ENCODE measurements at regions not wholly inside any gene's neighbourhood (a gene's known extent, or its start where the extent isn't known, plus 50 kb on each side); places are given as distances from the start of the nearest gene placed in this dataset.

GRCh38 chr18:10279905-10280644 is 174.4 kb upstream of the APCDD1 start:
- DNase-seq (ENCODE audit: low read depth in 1 of 2, low spot score in 1 of 2) = no peak
- Histone ChIP-seq H3K4me3 (replicated peaks; ENCODE audit: insufficient read depth, low read length) (no peak overlapping the region), H3K27ac (replicated peaks) (no peak overlapping the region), H3K27me3 (ENCODE audit: insufficient read depth, poor library complexity, severe bottlenecking) (no peaks in the 10 kb centered on the region)
- TF ChIP-seq CTCF (IDR thresholded peaks at IDR 0.05; ENCODE audit: insufficient read depth, low read length) = no peak
- no peak for TF ChIP-seq GABPA (IDR thresholded peaks at IDR 0.05; ENCODE audit: low read depth)
- TF ChIP-seq SPI1 (IDR thresholded peaks at IDR 0.05; ENCODE audit: borderline replicate concordance, low read depth) = no peak
- no peak for TF ChIP-seq REST (IDR thresholded peaks at IDR 0.05; ENCODE audit: insufficient replicate concordance, low read depth)
- TF ChIP-seq POLR2AphosphoS5 (IDR thresholded peaks at IDR 0.05; ENCODE audit: low read depth) = no peak

GRCh38 chr18:10284540-10285282 is 169.7 kb upstream of the APCDD1 start:
- DNase-seq (ENCODE audit: low read depth in 1 of 2, low spot score in 1 of 2) = no peak
- peak overlapping the region; percentile 1 for H3K27ac ChIP-seq (replicated peaks)
- no peak for TF ChIP-seq POLR2AphosphoS5 (IDR thresholded peaks at IDR 0.05; ENCODE audit: low read depth)
- no peak for TF ChIP-seq GABPA (IDR thresholded peaks at IDR 0.05; ENCODE audit: low read depth)
- no peak for TF ChIP-seq CTCF (IDR thresholded peaks at IDR 0.05; ENCODE audit: insufficient read depth, low read length)
- H3K4me3 ChIP-seq (replicated peaks; ENCODE audit: insufficient read depth, low read length) = no peak overlapping the region
- H3K27me3 ChIP-seq (ENCODE audit: insufficient read depth, poor library complexity, severe bottlenecking) = no peaks in the 10 kb centered on the region

GRCh38 chr18:10285283-10285640 is 169.2 kb upstream of the APCDD1 start:
- DNase-seq (ENCODE audit: low read depth in 1 of 2, low spot score in 1 of 2) = peak in 1 of 2 experiments; percentile 46
- H3K27ac ChIP-seq (replicated peaks) = peak overlapping the region; percentile 23
- TF ChIP-seq SPI1 (IDR thresholded peaks at IDR 0.05; ENCODE audit: borderline replicate concordance, low read depth) (peak; percentile 57; the same call in 1 of the 2 replicates), CTCF (IDR thresholded peaks at IDR 0.05; ENCODE audit: insufficient read depth, low read length) (no peak), REST (IDR thresholded peaks at IDR 0.05; ENCODE audit: insufficient replicate concordance, low read depth) (no peak), GABPA (IDR thresholded peaks at IDR 0.05; ENCODE audit: low read depth) (no peak), POLR2AphosphoS5 (IDR thresholded peaks at IDR 0.05; ENCODE audit: low read depth) (no peak)
- no peak overlapping the region for H3K4me3 ChIP-seq (replicated peaks; ENCODE audit: insufficient read depth, low read length)
- no peaks in the 10 kb centered on the region for H3K27me3 ChIP-seq (ENCODE audit: insufficient read depth, poor library complexity, severe bottlenecking)

All from HL-60 (cell line).